AG04450 (cell line): ENCODE measurements at regions not wholly inside any gene's neighbourhood (a gene's known extent, or its start where the extent isn't known, plus 50 kb on each side); places are given as distances from the start of the nearest gene placed in this dataset.

ENCODE experiments used
- CTCF ChIA-PET: fragments of 300-600, 350-600 bp; formaldehyde crosslinking; extraction: SDS; loops from one replicate; lab custom pipeline; 2022; ENCODE audit warnings: antibody characterized with exemption, inconsistent platforms; lab: Charles Lee
- POLR2A ChIA-PET: fragments of 350-600 bp; formaldehyde crosslinking; extraction: SDS; loops from one replicate; lab custom pipeline; 2021; ENCODE audit warnings: antibody characterized with exemption, inconsistent platforms; lab: Yijun Ruan, JAX
- DNase-seq: peaks from one replicate; pipeline ENCODE4 v3.0.0-alpha.2; 2011; ENCODE audit warnings: low read depth, low spot score
- H3K27ac ChIP-seq: one replicate; pipeline ENCODE4 v1.5.1; 2012; ENCODE audit warnings: low read depth, low read length, control low read depth
- H3K27me3 ChIP-seq: one replicate; pipeline ENCODE4 v1.6.0; 2012; ENCODE audit warnings: low read length; ENCODE audit not compliant: control insufficient read depth, insufficient read depth
- H3K4me3 ChIP-seq: 2 replicates; pipeline ENCODE4 v1.5.1; 2011; ENCODE audit warnings: mild to moderate bottlenecking, low read depth, low read length, control low read depth
- H3K9me3 ChIP-seq: 2 replicates; pipeline ENCODE4 v1.5.1; 2012; ENCODE audit warnings: low read length; ENCODE audit not compliant: control insufficient read depth, insufficient read depth
- TF ChIP-seq, protein P1 (sequence below): IDR thresholded peaks from 2 replicates; pipeline ENCODE4 v1.5.1; 2011; ENCODE audit warnings: low read depth, low read length, control low read depth, inconsistent platforms

DNA sequence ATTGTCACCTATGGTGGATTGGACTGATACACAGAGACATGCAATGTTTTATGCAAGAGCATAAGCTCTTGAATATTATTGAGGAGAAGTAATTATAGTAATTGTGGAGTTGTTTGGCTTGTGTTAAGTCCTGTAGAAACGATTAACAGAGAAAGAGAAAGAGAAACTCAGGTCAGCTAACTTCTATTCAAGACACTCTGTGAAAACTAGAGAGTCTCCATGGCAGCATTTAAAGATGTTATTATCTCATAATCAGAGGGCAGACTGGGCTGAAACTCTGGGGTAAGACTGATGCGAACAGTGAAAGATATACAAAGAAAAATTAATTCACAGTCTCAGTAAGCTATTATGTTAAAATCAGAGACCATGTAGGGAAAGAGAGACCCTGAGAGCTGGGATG, 625.7 kb downstream of the FAT4 start:
- no peak for DNase-seq
- POLR2A ChIA-PET, result no interaction called here
- CTCF ChIA-PET, result no interaction called here
- Histone ChIP-seq H3K27me3 (no peaks in the 10 kb centered on the region), H3K4me3 (no peak overlapping the region), H3K27ac (no peak overlapping the region), H3K9me3 (no peaks in the 10 kb centered on the region)
- TF ChIP-seq, protein P1, sequence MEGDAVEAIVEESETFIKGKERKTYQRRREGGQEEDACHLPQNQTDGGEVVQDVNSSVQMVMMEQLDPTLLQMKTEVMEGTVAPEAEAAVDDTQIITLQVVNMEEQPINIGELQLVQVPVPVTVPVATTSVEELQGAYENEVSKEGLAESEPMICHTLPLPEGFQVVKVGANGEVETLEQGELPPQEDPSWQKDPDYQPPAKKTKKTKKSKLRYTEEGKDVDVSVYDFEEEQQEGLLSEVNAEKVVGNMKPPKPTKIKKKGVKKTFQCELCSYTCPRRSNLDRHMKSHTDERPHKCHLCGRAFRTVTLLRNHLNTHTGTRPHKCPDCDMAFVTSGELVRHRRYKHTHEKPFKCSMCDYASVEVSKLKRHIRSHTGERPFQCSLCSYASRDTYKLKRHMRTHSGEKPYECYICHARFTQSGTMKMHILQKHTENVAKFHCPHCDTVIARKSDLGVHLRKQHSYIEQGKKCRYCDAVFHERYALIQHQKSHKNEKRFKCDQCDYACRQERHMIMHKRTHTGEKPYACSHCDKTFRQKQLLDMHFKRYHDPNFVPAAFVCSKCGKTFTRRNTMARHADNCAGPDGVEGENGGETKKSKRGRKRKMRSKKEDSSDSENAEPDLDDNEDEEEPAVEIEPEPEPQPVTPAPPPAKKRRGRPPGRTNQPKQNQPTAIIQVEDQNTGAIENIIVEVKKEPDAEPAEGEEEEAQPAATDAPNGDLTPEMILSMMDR, result no peak

DNA sequence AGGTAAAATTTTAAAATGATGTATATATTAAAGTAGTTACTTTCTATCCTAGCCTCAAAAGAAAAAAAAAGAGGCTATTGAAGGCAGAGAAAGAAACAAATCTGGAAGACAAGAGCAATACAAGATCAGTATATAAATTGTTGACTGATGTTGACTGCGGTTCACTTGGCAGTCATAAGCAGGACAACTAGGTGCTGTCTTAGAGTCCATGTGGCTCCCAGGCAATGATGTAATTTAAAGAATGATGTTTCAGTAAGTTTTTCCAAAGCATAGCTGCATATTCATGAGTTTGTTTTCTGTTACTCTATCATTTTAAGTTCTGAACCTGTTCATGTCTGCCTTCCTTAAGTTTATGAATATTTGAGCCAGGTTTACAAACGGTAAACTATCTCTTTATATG, 630.2 kb downstream of the FAT4 start:
- POLR2A ChIA-PET, result no interaction called here
- no peaks in the 10 kb centered on the region for H3K27me3 ChIP-seq
- no peak overlapping the region for H3K27ac ChIP-seq
- H3K4me3 ChIP-seq, result no peak overlapping the region
- DNase-seq, result no peak
- CTCF ChIA-PET, result no interaction called here
- H3K9me3 ChIP-seq, result no peaks in the 10 kb centered on the region
- TF ChIP-seq, protein P1, result no peak

DNA sequence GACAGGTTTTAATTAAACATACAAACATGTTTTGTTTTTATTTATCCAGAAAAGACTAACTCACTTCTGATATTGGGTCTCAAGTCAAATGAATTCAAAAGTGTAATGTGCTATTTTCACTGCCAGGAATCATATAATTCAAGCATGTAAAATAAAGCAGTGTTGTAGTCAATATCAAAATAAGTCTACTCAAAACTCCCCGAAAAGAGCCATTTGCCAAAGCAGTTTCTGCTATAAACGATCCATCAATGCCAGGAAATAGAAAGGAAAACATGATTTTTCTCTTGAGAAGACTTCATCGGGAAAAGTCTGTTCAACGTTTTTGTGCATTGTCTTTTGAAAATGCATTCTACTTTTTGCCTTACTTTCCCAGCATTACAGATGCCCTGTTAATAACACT, 633.3 kb downstream of the FAT4 start:
- H3K27ac ChIP-seq, result no peak overlapping the region
- H3K4me3 ChIP-seq, result no peak overlapping the region
- DNase-seq, result no peak
- CTCF ChIA-PET, result no interaction called here
- POLR2A ChIA-PET, result no interaction called here
- TF ChIP-seq, protein P1, result no peak
- no peaks in the 10 kb centered on the region for H3K27me3 ChIP-seq
- H3K9me3 ChIP-seq, result no peaks in the 10 kb centered on the region

DNA sequence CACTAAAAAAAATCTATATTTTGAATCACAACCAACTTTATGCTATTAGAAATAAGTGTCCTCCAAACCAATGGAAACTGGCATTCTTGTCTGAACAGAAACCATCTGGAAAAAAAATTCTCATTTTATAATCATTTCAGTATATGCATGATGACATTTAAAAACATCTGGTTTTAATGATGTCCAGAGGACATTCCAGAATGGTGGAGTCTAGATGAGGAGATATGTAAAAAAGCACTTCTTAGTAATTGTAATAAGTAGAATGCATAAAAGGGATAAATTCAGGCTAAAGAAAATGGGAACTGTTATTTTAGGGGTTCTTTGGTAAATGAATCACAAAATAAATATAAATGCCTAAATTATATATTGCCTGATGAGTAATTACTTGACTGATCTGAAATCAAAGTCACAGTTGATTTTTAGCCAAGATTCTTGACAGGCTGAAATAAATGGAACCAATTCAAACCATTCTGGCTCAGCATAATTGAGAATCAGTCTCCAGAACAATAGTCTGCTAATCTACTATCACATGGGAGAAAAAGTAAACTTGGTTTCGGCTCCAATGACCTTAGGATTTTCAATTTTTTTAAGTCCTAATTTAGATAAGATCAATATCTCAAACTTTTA, 636.6 kb downstream of the FAT4 start:
- peak; percentile 6 for DNase-seq
- TF ChIP-seq, protein P1, result no peak
- Histone ChIP-seq H3K27ac (no peak overlapping the region), H3K9me3 (no peaks in the 10 kb centered on the region), H3K27me3 (no peaks in the 10 kb centered on the region), H3K4me3 (no peak overlapping the region)
- ChIA-PET POLR2A (no interaction called here), CTCF (no interaction called here)

DNA sequence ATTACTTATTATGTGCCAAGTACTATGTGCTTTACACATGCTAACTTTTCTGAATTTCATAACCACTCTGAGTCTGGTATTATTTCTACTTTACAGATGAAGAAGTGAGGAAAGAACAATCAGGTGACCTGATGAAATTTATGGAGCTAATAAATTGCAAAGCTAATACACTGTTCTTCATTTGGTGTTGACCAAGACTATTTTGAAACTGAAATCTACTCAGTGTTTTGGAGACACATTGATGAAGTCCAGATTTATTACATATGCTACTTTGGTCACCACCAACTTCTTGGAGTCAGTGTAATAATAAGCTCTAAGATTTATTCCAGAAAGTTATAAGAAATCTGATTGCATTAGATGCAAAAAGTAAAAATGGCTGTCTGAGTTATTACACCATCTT, 637.9 kb downstream of the FAT4 start:
- no peaks in the 10 kb centered on the region for H3K9me3 ChIP-seq
- CTCF ChIA-PET, result no interaction called here
- H3K27ac ChIP-seq, result no peak overlapping the region
- DNase-seq, result no peak
- POLR2A ChIA-PET, result no interaction called here
- no peak overlapping the region for H3K4me3 ChIP-seq
- H3K27me3 ChIP-seq, result no peaks in the 10 kb centered on the region
- TF ChIP-seq, protein P1, result no peak
